GM21447 (cell line): ENCODE measurements at regions not wholly inside any gene's neighbourhood (a gene's known extent, or its start where the extent isn't known, plus 50 kb on each side); places are given as distances from the start of the nearest gene placed in this dataset.

Source experiments
- ATAC-seq: cut with Tn5 transposase; IDR thresholded peaks from one replicate; pipeline ENCODE4 v1.9.1; 2021; ENCODE audit not compliant: unreplicated experiment

DNA sequence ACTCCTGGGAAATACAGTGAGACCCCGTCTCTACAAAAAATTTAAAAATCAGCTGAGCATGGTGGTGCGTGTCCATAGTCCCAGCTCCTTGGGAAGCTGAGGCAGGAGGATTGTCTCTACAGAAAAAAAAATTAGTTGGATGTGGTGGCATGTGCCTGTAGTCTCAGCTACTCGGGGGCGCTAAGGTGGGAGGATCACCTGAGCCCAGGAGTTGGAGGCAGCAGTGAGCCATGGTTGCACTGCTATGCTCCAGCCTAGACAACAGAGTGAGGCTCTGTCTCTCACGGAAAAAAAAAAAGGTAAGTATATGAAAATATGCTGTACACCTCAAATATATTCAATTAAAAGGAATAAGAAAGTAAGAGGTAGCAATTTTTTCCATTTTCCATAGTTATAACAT lies 92.5 kb upstream of the TGIF1 start:
- ATAC-seq, result no peak

DNA sequence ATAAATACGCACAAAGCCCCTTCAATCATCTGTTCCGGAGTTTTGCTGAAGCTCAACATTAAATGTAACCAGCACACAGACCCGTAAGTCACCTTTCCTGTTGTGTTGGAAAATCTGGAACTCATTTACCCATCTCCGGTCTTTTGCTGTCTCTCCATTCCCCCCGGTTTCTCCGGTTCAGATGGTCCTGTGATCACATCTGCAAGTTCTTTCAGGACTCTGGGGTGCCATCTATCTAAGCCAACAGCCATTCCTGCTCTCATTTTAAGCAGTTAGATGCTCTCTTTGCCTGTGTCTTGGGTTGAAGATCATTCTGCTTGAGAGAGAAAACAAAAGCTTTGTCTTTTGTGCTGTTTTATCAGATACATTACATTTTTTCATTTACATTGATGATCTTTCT lies 91.7 kb upstream of the TGIF1 start:
- ATAC-seq, result no peak

DNA sequence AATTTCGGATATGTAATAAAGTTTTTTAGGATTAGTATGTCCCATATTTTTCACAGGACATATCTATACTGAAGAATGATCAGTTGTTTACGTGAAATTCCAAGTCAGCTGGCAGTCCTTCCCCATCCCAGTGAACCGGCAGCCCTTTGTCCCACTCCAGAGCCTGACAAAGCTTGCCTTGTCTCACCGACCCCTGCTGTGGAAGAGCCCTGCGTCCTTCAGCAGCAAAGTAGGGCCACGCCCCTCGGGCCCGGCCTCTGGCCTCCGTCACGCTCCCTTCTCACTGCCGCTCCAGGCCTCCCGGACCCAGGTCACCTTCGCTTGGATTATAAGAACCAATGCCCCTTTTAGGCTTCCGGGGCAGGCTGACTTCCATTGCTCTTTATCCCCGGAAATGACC lies 89.8 kb upstream of the TGIF1 start:
- ATAC-seq, result no peak

DNA sequence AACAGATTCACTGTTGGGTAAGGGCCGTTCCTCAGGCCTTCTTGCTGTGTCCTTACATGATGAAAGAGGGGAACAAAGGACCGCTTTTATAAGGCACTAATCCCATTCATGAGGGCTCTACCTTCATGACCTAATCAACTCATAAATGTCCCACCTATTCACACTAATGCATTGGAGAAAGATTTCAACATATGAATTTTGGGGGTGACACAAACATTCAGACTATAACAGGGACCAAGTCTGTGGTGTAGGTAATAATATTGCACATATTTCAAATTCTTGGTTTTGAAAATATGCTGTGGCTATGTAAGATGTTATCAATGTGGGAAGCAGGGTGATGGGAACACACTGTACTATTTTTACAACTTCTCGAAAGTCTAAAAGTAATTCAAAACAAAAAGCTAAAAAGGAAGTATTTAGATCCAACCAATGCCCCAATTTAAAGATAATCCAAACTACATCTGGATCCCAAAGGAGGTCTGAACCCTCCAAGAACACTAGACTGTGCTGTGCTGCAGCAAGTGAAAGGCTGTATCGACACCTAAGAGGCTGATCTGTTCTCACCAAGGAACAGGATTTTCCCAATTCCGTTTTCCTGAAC lies 82.4 kb upstream of the TGIF1 start:
- ATAC-seq, result no peak

DNA sequence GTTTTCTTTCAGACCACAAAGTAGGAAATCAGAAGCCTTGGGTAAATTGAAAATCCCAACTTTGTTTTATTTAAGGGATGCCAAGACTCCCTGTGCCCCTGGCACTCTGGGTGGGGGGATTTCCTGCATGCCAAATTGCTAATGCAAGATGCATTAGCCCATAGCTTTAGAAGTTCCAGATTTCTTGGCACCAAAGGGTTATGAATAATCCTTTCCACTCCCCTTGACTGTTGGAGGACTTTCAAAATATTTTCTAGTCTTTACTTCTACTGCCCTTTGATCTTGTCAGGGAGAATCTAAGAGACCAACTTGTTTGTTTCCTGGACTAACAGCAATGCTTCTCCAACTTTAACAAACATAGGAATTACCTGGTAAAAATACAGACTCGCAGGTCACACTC lies 81.8 kb upstream of the TGIF1 start:
- no peak for ATAC-seq

DNA sequence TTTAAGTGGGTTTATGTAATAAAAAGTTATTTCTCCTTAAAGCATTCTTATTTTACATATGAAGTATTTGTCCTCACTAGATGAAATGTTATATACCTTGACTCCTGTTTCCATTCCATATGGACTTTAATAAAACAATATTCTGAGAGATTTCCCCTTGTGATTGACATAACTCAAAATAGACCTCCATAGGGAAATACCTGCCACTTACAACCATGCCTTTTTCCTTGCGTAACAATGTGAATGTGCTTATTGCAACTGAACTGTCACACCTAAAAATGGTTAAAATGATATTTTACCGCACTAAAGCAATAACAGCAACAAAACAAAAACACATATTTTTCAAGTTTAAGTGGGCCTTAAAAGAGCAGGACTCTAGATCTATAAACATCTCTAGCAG lies 70.3 kb upstream of the TGIF1 start:
- no peak for ATAC-seq

DNA sequence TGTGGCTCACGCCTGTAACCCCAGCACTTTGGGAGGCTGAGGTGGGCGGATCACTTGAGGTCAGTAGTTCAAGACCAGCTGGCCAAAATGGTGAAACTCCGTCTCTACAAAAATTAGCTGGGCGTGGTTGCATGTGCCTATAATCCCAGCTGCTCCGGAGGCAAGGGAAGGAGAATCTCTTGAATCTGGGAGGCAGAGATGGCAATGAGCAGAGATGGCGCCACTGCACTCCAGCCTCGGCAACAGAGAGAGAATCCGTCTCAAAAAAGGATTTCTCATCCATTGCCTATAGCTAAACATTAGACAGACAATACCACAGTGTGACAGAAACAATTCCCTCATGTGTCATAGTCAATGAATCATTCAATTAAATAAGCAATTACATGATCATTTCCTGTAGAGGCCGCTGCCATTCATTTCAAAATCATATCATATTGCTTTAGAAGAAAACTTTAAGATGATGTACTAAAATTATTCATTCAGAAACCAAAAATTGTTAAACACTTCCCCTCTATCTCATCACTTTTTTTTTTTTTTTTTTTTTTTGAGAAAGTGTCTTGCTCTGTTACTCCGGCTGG lies 69.5 kb upstream of the TGIF1 start:
- ATAC-seq, result no peak

DNA sequence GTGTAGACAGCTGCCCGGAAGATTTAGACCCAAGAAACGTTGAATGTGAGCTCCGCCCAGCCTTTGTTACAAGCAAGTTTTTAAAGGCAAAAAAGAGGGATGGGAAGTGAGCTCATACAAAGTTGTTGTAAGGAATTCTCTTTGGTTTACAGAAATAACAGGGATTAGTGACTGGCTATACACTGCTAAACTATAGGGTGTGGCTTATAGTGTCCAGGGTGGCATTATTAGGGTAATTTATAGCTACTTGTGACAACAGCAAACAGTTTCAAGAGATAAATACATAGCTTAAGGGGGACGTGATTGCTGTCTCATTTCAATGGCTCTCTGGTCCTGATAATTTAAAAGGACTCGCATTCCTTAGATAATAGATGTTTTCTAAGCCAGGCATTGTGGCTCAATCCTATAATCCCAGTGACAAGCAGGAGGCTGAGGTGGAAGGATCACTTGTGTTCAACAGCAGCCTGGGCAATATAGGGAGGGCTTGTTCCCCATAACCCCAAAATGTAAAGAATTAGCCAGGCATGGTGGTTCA lies 66.5 kb upstream of the TGIF1 start:
- ATAC-seq, result no peak

DNA sequence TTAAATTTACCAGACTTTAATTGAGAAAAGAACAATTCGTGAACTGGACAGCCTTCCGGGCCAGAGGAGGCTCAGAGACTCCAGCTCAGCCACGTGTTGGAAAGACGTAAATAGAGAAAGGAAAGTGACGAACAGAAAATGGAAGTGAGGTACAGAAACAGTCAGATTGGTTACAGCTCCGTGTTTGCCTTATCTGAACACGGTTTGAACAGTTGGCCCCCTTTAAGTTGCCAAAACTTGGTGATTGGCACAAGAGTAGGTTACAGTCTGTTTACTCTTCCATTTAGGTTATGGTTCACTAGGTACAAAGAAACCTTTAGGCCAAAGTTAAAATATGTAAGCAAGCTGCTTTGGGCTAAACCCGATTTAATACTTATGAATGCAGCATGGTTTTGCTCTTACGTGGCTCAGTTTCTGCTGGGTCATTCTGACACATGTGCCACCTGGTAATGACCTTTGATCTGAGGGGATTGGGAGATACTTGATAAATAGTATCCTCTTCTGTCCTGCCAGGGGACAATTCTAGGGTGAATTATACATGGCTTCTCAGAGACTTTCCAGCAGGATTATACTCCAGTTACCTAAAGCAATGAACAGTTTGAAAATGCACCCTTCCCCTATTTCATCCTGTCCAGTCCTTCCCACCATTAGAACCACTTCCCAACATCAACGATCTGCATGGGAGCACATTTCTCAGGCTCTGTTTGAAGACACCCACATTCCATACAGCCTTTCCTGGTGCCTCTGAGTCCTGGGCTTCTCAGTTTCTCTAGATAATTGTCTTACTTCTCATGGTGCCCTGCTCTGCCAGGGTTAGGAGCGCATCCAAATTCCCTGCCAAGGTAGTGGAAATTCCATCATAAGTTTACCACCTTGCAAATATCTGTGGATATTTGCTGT lies 65.1 kb upstream of the TGIF1 start:
- peak; percentile 71 for ATAC-seq

DNA sequence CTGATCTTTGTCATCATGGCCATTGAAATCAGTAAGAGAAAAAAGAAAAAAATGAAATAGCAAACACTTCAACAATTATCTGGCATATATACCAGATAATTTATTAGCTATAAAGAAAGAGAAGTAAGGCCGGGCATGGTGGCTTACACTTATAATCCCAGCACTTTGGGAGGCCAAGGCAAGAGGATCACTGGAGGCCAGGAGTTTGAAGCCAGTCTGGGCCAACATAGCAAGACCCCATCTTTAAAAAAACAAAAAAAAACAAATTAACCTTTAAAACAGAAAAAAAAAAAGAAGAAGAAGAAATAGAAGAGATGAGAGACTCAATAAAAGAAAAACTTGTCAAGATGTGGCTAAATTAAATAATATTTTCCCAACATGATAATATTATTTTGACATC lies 61.6 kb upstream of the TGIF1 start:
- no peak for ATAC-seq

DNA sequence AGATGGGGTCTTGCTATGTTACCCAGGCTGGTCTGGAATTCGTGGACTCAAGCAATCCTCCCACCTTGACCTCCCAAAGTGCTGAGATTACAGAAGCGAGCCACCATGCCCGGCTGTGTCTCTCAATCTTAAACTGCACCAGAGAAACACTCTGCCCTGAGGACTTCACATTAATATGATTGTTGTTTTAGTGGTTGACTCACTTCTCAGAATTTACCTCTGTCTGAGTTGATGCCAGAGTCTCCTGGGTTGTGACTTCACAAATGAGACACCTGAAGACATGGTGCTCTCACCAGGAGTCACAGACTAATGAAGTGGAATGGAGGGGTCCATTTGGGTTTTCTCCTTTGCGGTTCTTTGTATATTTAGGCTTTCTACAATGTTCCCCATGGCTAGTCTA lies 61.0 kb upstream of the TGIF1 start:
- no peak for ATAC-seq

DNA sequence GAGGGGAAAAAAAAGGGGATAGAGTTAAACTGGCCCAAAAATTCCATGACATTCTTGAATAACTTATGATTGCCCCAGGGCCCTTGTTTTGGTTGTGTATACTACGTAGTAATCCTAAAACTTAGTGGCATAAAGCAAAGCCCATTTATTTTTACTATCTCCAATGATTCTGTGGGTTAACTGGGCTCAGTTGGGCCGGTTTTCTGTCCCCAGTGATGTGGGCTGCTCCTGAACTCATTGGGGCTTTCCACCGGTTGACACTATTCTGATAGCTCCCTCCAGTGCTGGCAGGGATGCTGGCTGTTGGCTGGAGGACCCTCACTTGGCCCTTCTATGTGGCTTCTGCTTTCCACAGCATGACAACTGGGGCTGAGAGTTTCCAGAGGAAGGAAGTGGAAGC lies 60.0 kb upstream of the TGIF1 start:
- no peak for ATAC-seq

DNA sequence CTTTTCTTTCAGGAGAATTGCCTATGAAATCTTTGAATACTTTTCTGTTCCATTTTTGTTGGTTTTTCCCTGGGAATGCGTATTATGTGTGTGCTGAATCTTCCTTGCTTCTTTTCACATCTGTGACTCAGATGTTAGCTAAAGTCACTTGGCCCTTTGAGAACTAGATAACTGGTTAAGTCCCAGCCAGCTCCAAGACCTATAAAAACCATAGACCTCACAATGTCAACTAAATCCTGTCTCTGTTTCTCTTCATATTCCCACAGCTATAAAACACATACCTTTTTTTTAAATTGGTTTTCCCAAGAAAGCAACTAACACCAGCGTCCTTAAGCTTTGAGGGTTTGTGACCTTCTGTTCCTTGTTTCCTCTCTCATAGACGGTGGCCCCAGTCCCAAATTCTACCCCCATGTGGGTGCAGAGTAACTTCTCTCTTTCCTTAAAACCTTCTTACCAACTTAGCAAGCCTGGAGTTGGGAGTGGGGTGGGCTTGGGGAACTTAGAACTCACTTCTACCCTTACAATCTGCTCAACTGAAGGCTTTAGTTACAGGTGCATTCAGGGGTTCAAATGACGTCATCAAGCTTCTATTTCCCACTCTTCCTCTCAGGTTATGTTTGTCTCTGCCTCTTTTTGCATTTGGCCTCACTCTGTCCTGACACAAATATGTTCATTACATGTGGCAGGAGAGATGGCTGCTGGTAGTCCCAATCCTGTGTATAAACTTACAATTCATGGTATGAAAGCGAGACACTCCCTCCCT lies 58.1 kb upstream of the TGIF1 start:
- ATAC-seq, result no peak

DNA sequence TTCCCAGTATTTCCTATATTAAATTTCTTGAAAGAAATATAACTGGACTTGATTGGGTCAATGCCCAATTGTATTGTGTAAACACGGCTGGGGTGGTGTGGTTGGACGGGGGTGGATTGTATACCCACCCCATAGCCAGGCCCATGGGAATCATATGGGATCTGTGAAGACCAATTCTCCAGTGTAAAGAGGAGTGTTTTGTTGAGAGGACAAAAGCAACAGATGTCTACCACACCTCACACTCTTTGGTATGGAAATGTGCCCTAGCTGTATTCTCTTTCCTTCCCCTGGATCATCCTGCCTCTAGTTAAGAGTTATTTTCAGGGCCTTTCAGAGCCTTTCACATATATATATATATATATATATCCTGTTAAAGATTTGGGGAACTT lies 57.5 kb upstream of the TGIF1 start:
- ATAC-seq, result no peak

DNA sequence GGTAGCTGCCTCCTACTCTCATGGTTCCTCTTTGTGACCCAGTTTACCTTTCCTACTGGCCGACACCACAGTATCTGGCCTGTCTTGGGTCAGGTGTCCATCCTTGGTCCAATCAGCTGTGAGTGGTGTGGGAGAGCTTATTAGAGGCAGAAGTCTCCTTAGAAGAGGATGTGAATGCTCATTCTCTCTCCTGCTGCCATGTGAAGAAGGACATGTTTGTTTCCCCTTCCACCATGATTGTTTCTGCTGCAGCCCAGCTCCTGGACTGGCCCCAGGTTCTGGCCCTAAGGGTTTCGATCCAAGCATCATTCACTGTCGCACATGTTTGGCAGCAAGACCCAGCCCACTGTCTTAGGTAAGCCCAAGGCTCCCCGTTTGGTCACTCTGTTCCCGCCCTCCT lies 55.3 kb upstream of the TGIF1 start:
- no peak for ATAC-seq

DNA sequence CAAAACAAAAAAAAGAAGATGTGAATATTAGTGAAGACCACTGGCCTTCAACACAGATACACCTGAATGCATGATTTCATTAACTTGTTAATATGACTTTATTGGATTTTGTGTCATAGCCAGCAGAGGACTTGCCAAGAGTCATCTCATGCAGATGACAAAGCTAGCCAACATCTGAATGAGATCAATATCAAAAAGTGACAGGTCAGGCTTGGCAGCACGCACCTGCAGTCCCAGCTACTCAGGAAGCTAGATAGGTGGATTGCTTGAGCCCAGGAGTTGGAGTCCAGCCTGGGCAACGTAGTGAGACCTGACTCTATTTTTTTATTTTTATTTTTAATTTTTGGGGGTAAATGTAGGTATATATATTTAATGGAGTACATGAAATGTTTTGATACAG lies 54.5 kb upstream of the TGIF1 start:
- ATAC-seq, result no peak

DNA sequence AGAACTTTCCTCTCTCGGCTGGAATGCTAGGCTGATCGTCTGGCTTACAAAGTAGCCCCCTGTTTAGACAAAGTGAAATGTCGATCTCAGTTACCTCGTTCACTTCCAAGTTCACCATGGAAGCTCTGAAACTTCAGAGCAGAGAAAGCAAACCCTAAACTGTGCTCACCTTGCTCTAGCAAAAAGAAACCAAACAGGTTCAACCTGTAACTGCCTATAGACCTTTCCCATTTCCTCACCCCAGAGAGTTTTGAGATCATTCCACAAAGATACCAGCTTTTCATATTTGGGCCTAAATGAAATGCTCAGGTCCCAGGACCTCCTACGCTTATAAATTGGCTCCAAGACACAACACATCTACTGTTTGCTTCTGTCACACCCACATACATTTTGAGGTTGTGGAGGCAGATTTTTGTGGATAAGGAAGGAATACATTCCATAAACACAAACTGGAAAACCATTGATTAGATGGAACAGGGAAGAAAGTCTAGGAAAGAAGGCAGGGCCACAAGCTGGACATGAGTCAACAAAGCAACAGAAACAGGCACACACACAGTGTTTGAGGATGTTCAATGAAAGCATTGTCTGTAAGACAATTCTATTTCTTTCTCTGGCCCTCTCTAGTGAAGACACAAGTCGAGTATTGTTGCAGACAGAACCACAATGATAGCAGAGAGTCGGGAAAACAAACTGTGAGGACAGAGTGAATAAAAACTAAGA lies 52.8 kb upstream of the TGIF1 start:
- ATAC-seq, result no peak

DNA sequence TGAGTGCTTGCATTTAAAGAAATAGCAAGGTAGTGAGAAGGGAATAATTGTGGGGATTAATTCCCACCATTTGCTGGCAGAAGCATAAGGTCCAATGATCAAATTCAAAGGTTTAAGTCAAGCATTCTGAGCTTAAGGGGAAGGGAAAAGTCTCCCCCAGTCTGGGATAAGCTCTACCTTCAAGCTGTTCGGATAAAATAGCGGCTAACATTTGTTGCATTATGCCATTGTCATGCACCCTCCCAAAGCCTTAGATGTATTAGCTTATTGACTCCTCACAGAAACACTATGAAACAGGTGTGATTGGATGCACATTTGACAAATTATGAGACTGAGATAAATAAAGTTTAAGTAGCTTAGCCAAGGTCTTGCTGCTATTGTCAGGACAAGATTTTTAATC lies 52.2 kb upstream of the TGIF1 start:
- no peak for ATAC-seq
